HG03354 (cell line): ENCODE measurements at regions not wholly inside any gene's neighbourhood (a gene's known extent, or its start where the extent isn't known, plus 50 kb on each side); places are given as distances from the start of the nearest gene placed in this dataset.

Experiments used
- ATAC-seq: cut with Tn5 transposase; IDR thresholded peaks from one replicate; pipeline ENCODE4 v1.9.1; 2021; ENCODE audit warnings: mild to moderate bottlenecking; ENCODE audit not compliant: unreplicated experiment, poor library complexity, severe bottlenecking

DNA sequence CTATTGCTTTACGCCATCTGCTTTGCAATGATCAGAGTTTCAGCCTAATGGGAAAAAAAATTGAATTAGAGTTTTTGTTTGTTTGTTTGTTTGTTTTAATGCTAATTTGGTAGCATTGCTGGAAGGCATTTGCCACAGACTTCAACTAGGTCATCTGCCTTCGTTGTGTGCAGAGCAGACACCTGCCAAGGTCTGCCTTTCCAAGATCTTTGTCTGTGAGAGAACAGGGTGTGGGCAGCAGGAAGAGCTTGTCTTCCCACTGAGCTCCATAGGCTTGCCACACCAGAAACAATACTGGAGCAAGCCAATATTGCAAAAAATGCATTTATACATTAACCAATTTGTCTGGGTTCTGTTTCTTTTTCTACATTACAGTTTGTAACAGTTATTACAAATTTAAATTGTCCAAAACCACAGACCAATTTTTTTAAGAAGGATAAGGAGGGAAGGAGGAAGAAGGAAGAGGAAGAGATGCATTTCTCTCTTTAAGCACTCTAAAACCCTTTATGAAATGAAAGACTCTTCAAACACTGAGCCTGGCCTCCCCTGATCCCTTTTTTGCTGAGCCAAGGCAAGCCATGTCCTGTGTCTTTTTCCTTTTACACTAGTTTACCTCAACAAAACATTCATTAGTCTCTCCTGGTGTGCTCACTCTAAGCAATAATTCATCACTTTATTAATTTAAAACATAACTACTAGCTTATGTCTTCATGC lies 210.5 kb downstream of the SNX18 start:
- ATAC-seq = no peak

DNA sequence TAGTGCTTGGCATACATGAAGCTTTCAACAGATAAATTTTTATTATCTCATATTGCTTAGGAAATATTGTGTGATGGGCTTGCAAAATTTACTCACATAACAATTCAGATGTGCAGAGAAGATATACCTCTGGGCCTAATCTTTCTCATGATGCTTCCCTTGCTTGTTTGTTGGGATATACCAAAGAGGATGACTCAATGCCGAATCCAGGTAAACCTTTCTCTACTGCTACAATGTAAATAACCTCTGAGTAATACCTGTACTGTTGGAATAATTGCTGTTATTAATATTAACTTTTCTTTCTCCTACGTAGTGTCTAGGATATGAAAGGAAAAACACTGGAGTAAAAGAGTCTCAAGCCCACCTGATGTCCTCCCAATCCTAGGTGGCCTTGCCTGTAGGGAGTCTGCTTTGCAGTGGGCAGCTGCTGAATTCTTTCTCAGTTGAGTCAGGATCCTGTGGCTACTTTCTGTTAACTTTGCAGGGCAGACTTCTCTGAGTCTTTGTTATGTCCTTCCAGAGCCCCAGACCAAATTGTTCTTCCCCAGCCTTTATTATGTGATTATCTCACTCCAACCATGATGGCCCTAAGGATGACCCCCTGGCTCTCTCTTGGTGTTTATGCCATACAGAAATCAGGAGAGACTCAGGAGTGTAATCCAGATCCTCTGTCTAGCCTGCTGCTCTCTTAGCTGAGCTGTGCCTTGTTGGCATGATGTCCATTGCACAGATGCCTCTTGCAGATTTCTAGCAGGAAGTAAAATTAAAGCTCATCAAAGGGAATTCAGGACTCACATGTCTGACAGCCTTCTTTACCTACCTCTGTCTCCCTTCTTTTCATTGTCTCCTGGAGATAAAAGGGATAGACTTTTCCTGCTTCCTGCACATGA lies 208.1 kb downstream of the SNX18 start:
- no peak for ATAC-seq

DNA sequence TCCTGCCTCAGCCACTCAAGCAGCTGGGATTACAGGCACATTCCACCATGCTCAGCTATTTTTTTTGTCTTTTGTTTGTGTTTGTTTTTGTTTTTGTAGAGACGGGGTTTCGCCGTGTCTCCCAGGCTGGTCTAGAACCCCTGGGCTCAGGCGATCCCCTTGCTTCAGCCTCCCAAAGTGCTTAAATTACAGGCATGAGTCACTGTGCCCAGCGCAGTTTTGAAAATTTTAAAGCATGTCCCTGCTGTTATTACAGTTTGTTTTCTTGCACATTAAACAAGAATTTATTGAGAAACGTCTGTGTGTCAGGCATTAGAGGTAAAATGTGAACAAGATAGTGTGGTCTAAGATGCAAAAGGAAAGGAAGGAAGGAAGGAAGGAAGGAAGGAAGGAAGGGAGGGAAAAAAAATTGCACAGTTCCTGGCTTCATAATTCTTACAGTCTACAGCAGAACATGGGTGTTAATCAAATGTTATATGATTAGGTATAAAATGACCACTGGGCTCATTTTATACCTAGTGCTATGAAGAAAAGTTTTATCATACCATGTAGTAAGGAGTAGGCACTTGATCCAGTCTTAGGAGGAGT lies 205.4 kb downstream of the SNX18 start:
- no peak for ATAC-seq

DNA sequence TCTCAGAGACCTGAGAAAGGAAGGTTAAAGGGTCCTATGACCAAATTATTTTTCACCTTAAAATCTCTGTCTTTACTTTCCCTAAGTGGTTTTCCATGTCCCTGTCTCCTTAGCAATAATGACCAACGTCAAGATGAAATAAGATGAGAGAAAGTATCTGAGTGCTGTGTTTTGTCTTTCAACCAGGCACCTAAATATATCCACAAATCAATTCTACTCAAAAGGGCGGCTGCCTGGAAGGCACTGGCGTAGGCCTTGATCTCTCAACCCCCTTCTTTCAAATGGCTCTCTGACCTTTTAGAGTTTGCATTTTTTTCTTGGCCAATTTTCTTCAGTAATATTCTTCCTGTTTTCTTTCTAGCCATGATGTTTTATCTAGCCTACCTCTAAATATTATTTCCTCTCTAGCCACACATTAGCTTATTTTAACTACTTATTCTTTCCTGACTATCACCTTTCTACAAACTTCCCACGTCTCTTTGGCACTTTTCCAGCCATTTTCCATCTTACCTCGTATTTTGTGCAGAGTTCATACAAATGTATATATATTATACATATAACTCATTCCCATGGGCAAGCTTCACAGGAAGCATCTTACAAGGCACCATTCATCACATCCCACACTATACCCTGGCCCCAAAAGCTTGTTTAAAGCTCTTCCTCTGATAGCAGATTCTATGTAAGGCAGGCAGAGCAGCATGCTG lies 204.5 kb downstream of the SNX18 start:
- ATAC-seq = no peak

DNA sequence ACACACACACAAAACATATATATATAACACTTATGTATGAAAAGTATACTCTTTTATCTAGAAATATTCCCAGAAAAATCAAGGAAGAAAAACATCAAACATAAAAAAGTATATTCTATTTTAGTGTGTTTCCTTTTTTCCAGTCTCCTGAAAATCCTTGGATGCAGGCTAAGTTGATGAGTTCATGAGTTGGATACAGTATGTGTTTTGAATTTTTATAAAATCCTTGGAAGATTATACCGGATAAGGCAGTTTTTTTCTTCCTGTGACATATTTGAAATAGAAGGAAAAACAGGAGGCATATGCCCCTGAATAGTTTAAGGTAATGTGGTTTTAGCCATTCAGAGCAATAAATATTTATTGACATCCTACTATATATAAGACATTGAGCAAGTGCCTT lies 203.6 kb downstream of the SNX18 start:
- no peak for ATAC-seq

DNA sequence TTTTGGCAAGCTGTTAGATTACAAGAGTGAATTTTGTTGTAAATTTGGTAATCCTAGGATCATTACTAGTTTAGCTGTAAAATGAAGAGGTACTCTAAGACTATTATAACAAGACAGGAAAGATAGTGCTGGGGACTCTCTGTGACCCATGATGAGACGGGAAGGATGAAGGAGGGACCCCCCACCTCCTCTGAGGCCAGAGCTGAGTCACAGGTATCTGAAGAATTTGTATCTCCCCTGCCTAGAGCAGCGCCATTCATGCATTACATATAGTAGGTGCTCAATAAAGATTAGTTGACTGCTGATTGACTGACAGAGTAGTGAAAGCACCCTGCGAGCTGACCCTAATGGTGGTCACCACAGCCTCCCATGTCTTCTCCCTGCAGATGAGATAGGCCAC lies 202.8 kb downstream of the SNX18 start:
- no peak for ATAC-seq

DNA sequence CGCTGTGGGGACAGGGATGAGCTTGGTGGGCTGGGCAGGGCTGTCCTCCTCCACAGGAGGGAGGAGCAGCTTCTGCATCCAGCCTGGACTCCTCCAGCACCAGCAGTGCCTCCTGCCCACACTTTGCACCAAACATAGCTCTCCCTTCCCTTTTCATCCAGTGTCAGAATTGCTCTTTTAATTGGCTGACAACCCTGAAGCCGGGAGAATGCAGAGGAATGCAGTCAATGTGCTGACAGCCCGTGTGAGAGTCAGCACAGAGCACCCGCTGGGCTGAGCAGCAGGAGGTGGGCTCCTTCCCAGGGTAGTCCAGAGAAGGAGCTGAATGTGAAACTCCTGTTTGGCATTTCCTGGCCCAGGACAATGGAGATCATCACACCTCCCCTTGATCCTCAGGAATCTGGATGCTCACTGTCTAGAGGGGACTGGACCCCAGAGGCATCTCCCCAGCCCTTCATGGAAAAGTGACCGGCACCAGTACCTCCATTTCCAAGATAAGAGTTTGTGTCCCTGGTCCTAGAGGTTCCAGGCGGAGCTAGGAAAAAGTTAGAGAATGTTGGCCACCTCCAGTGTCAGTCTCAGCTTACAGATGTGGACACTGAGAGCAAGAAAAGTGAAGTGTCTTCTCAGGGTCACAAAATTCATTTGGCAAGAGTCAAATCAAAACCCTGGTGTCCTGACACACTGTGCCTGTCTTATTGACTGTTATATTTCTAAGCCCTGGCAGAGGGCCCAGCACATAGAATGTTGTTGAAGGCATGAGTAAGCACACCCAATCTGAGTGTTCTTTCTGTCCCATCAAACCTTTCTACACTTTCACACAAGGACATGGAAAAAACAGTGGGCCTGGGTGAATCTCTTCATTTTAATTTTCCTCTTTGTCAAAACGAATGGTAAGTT lies 202.1 kb downstream of the SNX18 start:
- ATAC-seq = no peak

DNA sequence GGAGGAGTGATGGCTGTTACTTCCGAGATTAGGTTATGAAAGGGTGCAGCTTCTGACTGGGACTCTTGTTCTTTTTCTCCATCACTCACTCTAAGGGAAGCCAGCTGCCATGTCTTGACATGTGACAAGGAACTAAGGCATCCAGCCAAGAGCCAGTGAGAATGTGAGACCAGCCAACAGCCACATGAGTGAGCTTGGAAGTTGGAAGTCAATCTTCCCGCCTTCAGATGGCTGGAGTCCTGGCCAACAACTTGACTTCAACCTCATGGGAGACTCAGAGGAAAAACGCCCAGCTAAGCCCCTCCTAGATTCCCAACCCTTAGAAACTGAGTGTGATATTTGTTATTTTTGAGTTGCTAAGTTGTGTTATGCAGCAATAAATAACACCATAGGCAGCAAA lies 201.1 kb downstream of the SNX18 start:
- ATAC-seq = no peak

DNA sequence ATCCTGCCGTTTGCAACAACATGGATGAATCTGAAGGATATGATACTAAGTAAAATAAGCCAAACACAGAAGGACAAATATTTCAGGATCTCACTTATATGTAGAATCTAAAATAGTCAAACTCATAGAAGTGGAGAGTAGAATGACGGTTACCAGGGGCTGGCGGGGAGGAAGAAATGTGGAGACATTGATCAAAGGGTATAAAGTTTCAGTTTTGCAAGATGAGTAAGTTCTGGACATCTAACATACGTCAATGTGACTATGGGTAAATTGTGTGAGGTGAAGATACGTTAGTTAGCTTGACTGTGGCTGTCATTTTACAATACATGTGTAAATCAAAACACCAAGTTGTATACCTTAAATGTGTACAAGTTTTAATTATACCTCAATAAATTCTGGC lies 200.3 kb downstream of the SNX18 start:
- ATAC-seq = no peak

DNA sequence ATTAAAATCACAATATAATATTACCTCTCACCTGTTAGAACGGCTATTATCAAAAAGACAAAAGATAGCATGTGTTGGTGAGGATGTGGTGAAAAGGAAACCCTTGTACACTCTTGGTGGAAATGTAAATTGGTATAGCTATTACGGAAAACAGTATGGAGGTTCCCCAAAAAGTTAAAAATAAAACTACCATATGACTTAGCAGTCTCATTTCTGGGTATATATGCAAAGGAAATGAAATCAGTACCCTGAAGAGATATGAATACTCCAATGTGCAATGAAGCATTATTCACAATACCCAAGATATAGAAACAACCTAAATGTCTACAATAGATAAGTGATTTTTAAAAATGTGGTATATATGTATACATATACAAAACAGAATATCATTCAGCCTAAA lies 199.9 kb downstream of the SNX18 start:
- no peak for ATAC-seq

DNA sequence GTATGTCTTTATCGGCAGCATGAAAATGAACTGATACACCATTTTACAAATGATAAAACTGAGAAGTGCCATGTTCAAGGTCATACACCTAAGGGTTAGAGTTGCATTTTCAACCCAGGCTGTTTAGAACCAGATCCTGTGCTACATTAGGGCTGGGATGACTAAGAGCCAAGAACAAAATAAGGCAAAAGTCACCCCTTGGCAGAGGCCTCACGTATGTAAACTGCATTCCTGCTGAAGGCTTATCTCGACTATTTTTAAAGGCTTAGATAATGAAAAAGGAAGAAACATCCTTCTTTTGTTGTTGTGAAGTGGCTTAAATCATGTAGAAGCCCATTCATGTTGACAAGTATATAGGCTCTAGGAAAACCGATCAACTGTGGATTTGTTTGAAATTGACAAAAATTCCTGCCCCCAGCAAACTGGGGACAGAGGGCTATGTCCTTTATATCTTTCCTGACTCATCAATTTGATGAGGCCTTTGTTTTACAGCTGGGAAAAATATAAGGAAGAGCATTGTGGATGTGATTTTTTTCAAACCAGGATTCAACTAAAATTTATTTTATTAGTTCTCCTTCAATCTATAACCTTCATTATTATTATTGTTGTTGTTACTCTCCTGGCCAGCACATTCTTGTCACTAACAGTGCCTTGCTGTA lies 196.5 kb downstream of the SNX18 start:
- no peak for ATAC-seq

DNA sequence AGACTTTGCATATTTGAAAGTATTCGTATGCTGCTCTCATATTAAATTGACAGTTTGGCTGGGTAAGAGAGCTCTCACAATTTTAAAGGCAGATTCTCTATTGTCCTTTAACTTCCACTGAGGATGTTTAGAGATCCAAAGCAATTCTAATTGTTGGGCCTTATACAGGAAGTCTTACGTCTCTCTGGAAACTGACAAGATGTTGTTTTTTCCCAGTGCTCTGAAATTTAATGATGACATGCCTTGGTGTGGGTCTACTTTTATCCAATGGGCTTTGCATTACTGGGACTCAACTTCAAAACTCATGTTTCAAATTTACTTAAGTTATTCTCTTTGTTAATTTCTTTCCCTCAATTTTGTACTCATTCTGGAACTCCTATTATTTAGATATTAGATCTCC lies 191.5 kb downstream of the SNX18 start:
- no peak for ATAC-seq

DNA sequence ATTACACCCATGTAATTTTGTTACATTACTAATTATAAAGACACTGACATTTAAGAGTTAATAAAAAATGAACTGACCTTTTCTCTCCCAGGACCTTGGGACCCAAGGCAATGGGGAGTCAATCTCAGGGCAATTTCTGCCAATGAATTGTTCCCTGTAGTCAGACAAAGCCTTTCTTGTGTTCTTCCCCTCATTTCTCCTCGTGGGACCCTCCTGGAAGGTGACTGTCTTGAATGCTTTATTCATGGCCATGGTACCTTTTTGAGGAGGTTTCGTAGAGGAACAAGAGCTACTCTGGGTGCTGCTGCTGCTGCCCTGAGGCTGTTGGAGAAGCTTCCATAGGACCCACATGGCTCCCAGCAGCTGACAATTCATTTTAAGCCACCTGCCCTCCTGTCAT lies 190.3 kb downstream of the SNX18 start:
- no peak for ATAC-seq

DNA sequence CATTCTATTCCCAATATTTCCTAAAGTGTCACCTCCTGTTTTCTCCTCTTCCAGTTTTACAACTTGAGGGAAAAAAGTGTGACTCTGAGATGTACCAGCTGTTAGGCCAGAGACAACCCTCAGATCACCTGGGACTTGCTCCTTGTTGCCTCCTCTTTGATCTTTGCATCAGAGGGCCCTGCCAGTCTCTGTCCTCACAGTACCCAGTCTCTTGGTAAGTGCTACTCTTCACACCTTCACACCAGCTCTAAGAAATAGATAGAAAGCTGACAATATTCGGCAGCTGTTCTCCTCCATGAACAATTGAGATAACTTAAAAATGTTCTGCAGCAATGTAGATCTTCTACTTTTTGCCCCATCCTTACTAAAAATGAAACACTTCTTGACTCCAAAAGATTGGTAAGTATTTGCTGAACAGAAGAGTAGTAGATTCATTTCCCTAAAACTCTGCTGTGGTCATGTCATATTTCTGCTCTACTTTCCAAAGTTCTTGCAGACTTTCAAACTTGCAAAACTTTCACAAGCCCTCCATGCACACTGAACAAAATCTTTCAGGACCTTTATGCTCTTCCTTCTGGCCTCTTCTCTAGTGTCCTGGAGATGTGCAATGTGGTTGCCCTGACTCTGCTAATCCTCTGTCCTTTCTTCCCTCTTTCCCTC lies 188.6 kb downstream of the SNX18 start:
- ATAC-seq = no peak

DNA sequence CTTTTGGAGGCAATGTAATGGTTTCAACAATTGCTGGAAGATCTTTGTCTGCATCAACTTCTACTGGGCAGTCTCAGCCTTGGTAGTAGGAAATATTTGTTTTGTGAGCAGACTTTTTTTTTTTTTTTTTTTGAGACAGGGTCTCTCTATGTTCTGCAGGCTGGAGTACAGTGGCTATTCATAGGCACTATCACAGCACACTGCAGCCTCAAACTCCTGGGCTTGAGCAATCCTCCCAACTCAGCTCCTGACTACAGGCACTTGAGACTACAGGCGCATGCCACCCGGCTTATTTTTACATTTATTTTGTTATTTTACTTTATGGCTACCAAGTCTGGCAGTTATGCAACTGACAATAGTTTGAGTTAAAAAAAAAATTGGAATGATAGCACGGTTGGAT lies 187.3 kb downstream of the SNX18 start:
- ATAC-seq = no peak

DNA sequence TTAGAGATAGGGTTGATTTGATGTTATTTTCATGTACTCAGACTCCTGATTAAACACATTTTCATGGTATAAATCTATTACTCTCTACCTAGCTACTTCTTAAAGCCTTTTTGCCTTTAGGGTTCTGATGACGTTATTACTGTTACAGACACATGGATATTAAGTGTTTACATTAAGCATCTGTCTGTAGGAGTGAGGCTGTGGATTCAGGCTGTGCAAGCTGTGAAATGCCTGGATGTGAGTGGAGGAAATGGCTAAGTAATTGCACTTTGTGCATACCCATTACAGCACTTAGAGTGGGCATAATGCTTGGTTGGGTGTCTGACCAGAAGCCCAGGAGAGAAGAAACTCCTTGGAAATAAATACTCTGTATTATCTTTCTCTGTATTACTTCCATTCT lies 186.8 kb downstream of the SNX18 start:
- ATAC-seq = no peak

DNA sequence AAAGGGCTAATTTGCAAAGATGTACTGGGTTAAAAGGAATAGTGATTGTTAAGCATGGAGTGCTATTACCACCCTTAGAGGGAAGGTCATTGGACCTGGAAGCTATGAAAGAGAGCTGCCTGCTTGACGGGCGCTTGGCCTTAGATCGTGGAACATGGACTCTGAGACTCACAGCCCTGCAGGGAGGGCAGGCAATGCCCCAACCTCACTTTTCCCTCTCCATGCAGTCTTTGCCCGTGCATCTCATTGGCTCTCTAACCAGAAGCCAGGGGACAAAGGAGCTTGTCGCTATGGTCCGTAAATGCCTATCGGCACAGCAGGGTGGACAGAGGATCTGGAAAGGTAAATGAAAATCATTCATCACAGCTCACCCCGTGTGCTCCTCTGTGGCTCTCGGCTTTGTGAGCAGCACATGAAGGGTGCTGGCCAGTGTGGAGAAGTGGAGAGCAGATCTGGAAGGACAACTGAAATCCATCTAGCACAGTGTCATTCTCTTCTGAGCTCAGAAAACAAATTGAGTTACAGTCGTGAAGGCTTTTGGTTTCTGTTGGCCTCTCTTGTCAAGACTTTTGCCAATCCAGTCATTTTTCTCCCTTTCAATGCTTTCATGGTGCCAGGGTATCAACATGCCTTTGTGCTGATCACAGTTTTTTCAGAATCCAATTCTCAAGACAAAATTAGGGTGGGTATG lies 186.2 kb downstream of the SNX18 start:
- ATAC-seq = no peak

DNA sequence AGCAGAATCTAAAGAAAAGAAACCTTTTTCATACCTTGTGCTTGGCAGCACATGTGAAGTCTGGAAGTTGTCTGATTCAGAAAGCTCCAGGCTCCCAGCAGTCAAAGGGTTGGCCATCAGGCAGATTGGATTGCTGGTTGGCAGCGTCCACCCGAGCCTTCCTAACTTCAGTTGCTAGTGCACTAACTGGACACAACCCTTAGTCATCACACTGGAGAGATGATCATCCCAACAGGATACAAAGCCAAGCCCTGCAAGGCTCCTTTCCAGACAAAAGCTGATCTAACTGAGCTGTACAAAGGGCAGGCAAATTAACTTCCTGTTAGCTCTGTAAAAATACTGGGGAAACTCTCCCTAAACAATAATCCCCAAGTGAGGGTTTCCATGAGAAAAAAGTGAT lies 185.6 kb downstream of the SNX18 start:
- ATAC-seq = no peak
